ENCODE measurements at regions not wholly inside any gene's neighbourhood (a gene's known extent, or its start where the extent isn't known, plus 50 kb on each side); places are given as distances from the start of the nearest gene placed in this dataset.

- DNase-seq (ENCODE audit: low spot score), result no peak
These were observed 223.0 kb downstream of the SLC6A15 start for GRCh38 chr12:84689638-84690037.

- no peak for DNase-seq (ENCODE audit: low spot score)
These were observed 227.2 kb downstream of the SLC6A15 start for GRCh38 chr12:84685379-84685778.

GRCh38 chr12:84676787-84677186, 235.8 kb downstream of the SLC6A15 start:
- DNase-seq (ENCODE audit: low spot score), result no peak

- DNase-seq (ENCODE audit: low spot score), result no peak
These were observed 250.8 kb downstream of the SLC6A15 start for GRCh38 chr12:84661786-84662185.

- no peak for DNase-seq (ENCODE audit: low spot score)
These were observed 252.5 kb downstream of the SLC6A15 start for GRCh38 chr12:84660139-84660538.

GRCh38 chr12:84658877-84659276, 253.7 kb downstream of the SLC6A15 start:
- DNase-seq (ENCODE audit: low spot score), result no peak

- no peak for DNase-seq (ENCODE audit: low spot score)
These were observed 255.9 kb downstream of the SLC6A15 start for GRCh38 chr12:84656705-84657104.

GRCh38 chr12:84653482-84653881, 259.1 kb downstream of the SLC6A15 start:
- DNase-seq (ENCODE audit: low spot score), result no peak

GRCh38 chr12:84648425-84648824, 264.2 kb downstream of the SLC6A15 start:
- no peak for DNase-seq (ENCODE audit: low spot score)

- no peak for DNase-seq (ENCODE audit: low spot score)
These were observed 267.7 kb downstream of the SLC6A15 start for GRCh38 chr12:84644908-84645307.

- DNase-seq (ENCODE audit: low spot score), result no peak
These were observed 268.6 kb downstream of the SLC6A15 start for GRCh38 chr12:84643993-84644392.

GRCh38 chr12:84641940-84642545, 270.6 kb downstream of the SLC6A15 start:
- DNase-seq (ENCODE audit: low spot score), result no peak

GRCh38 chr12:84638811-84639368, 273.7 kb downstream of the SLC6A15 start:
- DNase-seq (ENCODE audit: low spot score), result no peak

GRCh38 chr12:84637926-84638325, 274.7 kb downstream of the SLC6A15 start:
- DNase-seq (ENCODE audit: low spot score), result no peak

GRCh38 chr12:84636801-84637290, 275.8 kb downstream of the SLC6A15 start:
- DNase-seq (ENCODE audit: low spot score), result no peak

GRCh38 chr12:84634526-84634925, 278.1 kb downstream of the SLC6A15 start:
- DNase-seq (ENCODE audit: low spot score), result no peak

GRCh38 chr12:84632556-84632955, 280.0 kb downstream of the SLC6A15 start:
- no peak for DNase-seq (ENCODE audit: low spot score)

GRCh38 chr12:84631020-84631419, 281.6 kb downstream of the SLC6A15 start:
- no peak for DNase-seq (ENCODE audit: low spot score)

GRCh38 chr12:84627593-84627992, 285.0 kb downstream of the SLC6A15 start:
- no peak for DNase-seq (ENCODE audit: low spot score)

GRCh38 chr12:84624601-84625000, 288.0 kb downstream of the SLC6A15 start:
- no peak for DNase-seq (ENCODE audit: low spot score)

GRCh38 chr12:84619053-84619571, 293.5 kb downstream of the SLC6A15 start:
- no peak for DNase-seq (ENCODE audit: low spot score)

GRCh38 chr12:84607170-84607819, 305.3 kb downstream of the SLC6A15 start:
- no peak for DNase-seq (ENCODE audit: low spot score)

- no peak for DNase-seq (ENCODE audit: low spot score)
These were observed 306.6 kb downstream of the SLC6A15 start for GRCh38 chr12:84605983-84606382.
